ENCODE measurements at regions not wholly inside any gene's neighbourhood (a gene's known extent, or its start where the extent isn't known, plus 50 kb on each side); places are given as distances from the start of the nearest gene placed in this dataset.
"Not testable (repeated sequence)": the region's sequence is repeated elsewhere in the genome, so short reads cannot be mapped to it uniquely, and the experiment has no call there.

- H3K4me1 Mint-ChIP-seq (ENCODE audit: low read depth in 2 of 2): no peaks in the 10 kb centered on the region
- peaks cover 7 to 11% of the 10 kb centered on the region in 2 donors for H3K9me3 Mint-ChIP-seq
- no peaks in the 10 kb centered on the region for H3K27me3 Mint-ChIP-seq
- ATAC-seq (replicated peaks): no peak
- H3K36me3 Mint-ChIP-seq (ENCODE audit: insufficient read depth): no peaks in the 10 kb centered on the region
- no peak for DNase-seq
- no peak overlapping the region for H3K27ac Mint-ChIP-seq
- H3K4me3 Mint-ChIP-seq: no peak overlapping the region
These were observed 210.7 kb downstream of the RASSF9 start for GRCh38 chr12:85625467-85625866.

- H3K4me3 Mint-ChIP-seq: no peak overlapping the region
- H3K9me3 Mint-ChIP-seq: peaks cover 7 to 11% of the 10 kb centered on the region in 2 donors
- no peaks in the 10 kb centered on the region for H3K27me3 Mint-ChIP-seq
- no peaks in the 10 kb centered on the region for H3K4me1 Mint-ChIP-seq (ENCODE audit: low read depth in 2 of 2)
- ATAC-seq (replicated peaks) (no peak), DNase-seq (no peak)
- H3K36me3 Mint-ChIP-seq (ENCODE audit: insufficient read depth): no peaks in the 10 kb centered on the region
- H3K27ac Mint-ChIP-seq: no peak overlapping the region
These were observed 210.0 kb downstream of the RASSF9 start for GRCh38 chr12:85626001-85626783.

GRCh38 chr12:85626784-85627171 lies 209.4 kb downstream of the RASSF9 start:
- no peaks in the 10 kb centered on the region for H3K4me1 Mint-ChIP-seq (ENCODE audit: low read depth in 2 of 2)
- DNase-seq (no peak), ATAC-seq (replicated peaks) (no peak)
- H3K4me3 Mint-ChIP-seq: no peak overlapping the region
- H3K27me3 Mint-ChIP-seq: no peaks in the 10 kb centered on the region
- H3K36me3 Mint-ChIP-seq (ENCODE audit: insufficient read depth): no peaks in the 10 kb centered on the region
- no peak overlapping the region for H3K27ac Mint-ChIP-seq
- H3K9me3 Mint-ChIP-seq: peaks cover 7 to 11% of the 10 kb centered on the region in 2 donors

- no peaks in the 10 kb centered on the region for H3K4me1 Mint-ChIP-seq (ENCODE audit: low read depth in 2 of 2)
- H3K27me3 Mint-ChIP-seq: no peaks in the 10 kb centered on the region
- no peak for ATAC-seq (replicated peaks)
- H3K9me3 Mint-ChIP-seq: peaks cover 7 to 11% of the 10 kb centered on the region in 2 donors
- no peak for DNase-seq
- no peak overlapping the region for H3K4me3 Mint-ChIP-seq
- no peaks in the 10 kb centered on the region for H3K36me3 Mint-ChIP-seq (ENCODE audit: insufficient read depth)
- H3K27ac Mint-ChIP-seq: no peak overlapping the region
These were observed 208.6 kb downstream of the RASSF9 start for GRCh38 chr12:85627584-85627983.

GRCh38 chr12:85628562-85628961 lies 207.6 kb downstream of the RASSF9 start:
- H3K36me3 Mint-ChIP-seq (ENCODE audit: insufficient read depth); H3K9me3 Mint-ChIP-seq; H3K4me1 Mint-ChIP-seq (ENCODE audit: low read depth in 2 of 2); H3K4me3 Mint-ChIP-seq; H3K27me3 Mint-ChIP-seq; H3K27ac Mint-ChIP-seq; DNase-seq; ATAC-seq (replicated peaks): not testable (repeated sequence)

GRCh38 chr12:85630851-85631250 lies 205.4 kb downstream of the RASSF9 start:
- Mint-ChIP-seq H3K36me3 (ENCODE audit: insufficient read depth) (no peaks in the 10 kb centered on the region), H3K9me3 (peaks cover 8 to 12% of the 10 kb centered on the region in 2 donors), H3K27ac (no peak overlapping the region), H3K4me1 (ENCODE audit: low read depth in 2 of 2) (no peaks in the 10 kb centered on the region), H3K4me3 (no peak overlapping the region), H3K27me3 (no peaks in the 10 kb centered on the region)
- no peak for DNase-seq
- ATAC-seq (replicated peaks): no peak

GRCh38 chr12:85632390-85632789 lies 203.8 kb downstream of the RASSF9 start:
- no peaks in the 10 kb centered on the region for H3K27me3 Mint-ChIP-seq
- no peak overlapping the region for H3K4me3 Mint-ChIP-seq
- peaks cover 8 to 13% of the 10 kb centered on the region in 2 donors for H3K9me3 Mint-ChIP-seq
- ATAC-seq (replicated peaks) (no peak), DNase-seq (no peak)
- no peaks in the 10 kb centered on the region for H3K4me1 Mint-ChIP-seq (ENCODE audit: low read depth in 2 of 2)
- H3K36me3 Mint-ChIP-seq (ENCODE audit: insufficient read depth): no peaks in the 10 kb centered on the region
- H3K27ac Mint-ChIP-seq: no peak overlapping the region

GRCh38 chr12:85633491-85633890 lies 202.7 kb downstream of the RASSF9 start:
- no peak overlapping the region for H3K4me3 Mint-ChIP-seq
- no peaks in the 10 kb centered on the region for H3K27me3 Mint-ChIP-seq
- DNase-seq (no peak), ATAC-seq (replicated peaks) (no peak)
- no peaks in the 10 kb centered on the region for H3K4me1 Mint-ChIP-seq (ENCODE audit: low read depth in 2 of 2)
- peaks cover 8 to 10% of the 10 kb centered on the region in 2 donors for H3K9me3 Mint-ChIP-seq
- no peaks in the 10 kb centered on the region for H3K36me3 Mint-ChIP-seq (ENCODE audit: insufficient read depth)
- no peak overlapping the region for H3K27ac Mint-ChIP-seq

- ATAC-seq (replicated peaks) (no peak), DNase-seq (no peak)
- Mint-ChIP-seq H3K36me3 (ENCODE audit: insufficient read depth) (no peaks in the 10 kb centered on the region), H3K4me1 (ENCODE audit: low read depth in 2 of 2) (no peaks in the 10 kb centered on the region), H3K9me3 (peaks cover 14 to 20% of the 10 kb centered on the region in 2 donors), H3K27me3 (no peaks in the 10 kb centered on the region), H3K27ac (no peak overlapping the region), H3K4me3 (no peak overlapping the region)
These were observed 196.4 kb downstream of the RASSF9 start for GRCh38 chr12:85639834-85640233.

- Mint-ChIP-seq H3K4me3 (no peak overlapping the region), H3K27me3 (no peaks in the 10 kb centered on the region), H3K36me3 (ENCODE audit: insufficient read depth) (no peaks in the 10 kb centered on the region), H3K27ac (no peak overlapping the region), H3K9me3 (peaks cover 16 to 20% of the 10 kb centered on the region in 2 donors), H3K4me1 (ENCODE audit: low read depth in 2 of 2) (no peaks in the 10 kb centered on the region)
- ATAC-seq (replicated peaks) (no peak), DNase-seq (no peak)
These were observed 194.4 kb downstream of the RASSF9 start for GRCh38 chr12:85641796-85642195.

GRCh38 chr12:85642288-85642687 lies 193.9 kb downstream of the RASSF9 start:
- ATAC-seq (replicated peaks) (no peak), DNase-seq (no peak)
- H3K4me1 Mint-ChIP-seq (ENCODE audit: low read depth in 2 of 2): no peaks in the 10 kb centered on the region
- no peak overlapping the region for H3K4me3 Mint-ChIP-seq
- H3K36me3 Mint-ChIP-seq (ENCODE audit: insufficient read depth): no peaks in the 10 kb centered on the region
- H3K27me3 Mint-ChIP-seq: no peaks in the 10 kb centered on the region
- no peak overlapping the region for H3K27ac Mint-ChIP-seq
- peaks cover 16 to 20% of the 10 kb centered on the region in 2 donors for H3K9me3 Mint-ChIP-seq

GRCh38 chr12:85642808-85643207 lies 193.4 kb downstream of the RASSF9 start:
- DNase-seq (no peak), ATAC-seq (replicated peaks) (no peak)
- no peaks in the 10 kb centered on the region for H3K4me1 Mint-ChIP-seq (ENCODE audit: low read depth in 2 of 2)
- peaks cover 15 to 20% of the 10 kb centered on the region in 2 donors for H3K9me3 Mint-ChIP-seq
- H3K27me3 Mint-ChIP-seq: no peaks in the 10 kb centered on the region
- no peaks in the 10 kb centered on the region for H3K36me3 Mint-ChIP-seq (ENCODE audit: insufficient read depth)
- no peak overlapping the region for H3K4me3 Mint-ChIP-seq
- H3K27ac Mint-ChIP-seq: no peak overlapping the region

GRCh38 chr12:85644508-85644907 lies 191.7 kb downstream of the RASSF9 start:
- H3K4me3 Mint-ChIP-seq: no peak overlapping the region
- H3K4me1 Mint-ChIP-seq (ENCODE audit: low read depth in 2 of 2): no peaks in the 10 kb centered on the region

GRCh38 chr12:85653731-85654455 lies 182.3 kb downstream of the RASSF9 start:
- Mint-ChIP-seq H3K4me1 (ENCODE audit: low read depth in 2 of 2) (no peaks in the 10 kb centered on the region), H3K4me3 (no peak overlapping the region), H3K27ac (no peak overlapping the region), H3K27me3 (no peaks in the 10 kb centered on the region), H3K9me3 (peaks cover 24 to 37% of the 10 kb centered on the region in 2 donors), H3K36me3 (ENCODE audit: insufficient read depth) (no peaks in the 10 kb centered on the region)
- ATAC-seq (replicated peaks) (no peak), DNase-seq (no peak)

More at GRCh38 chr12:85644508-85644907, 191.7 kb downstream of the RASSF9 start:
- no peak for DNase-seq
- no peak for ATAC-seq (replicated peaks)
- Mint-ChIP-seq H3K27ac (no peak overlapping the region), H3K27me3 (no peaks in the 10 kb centered on the region), H3K9me3 (peaks cover 15 to 27% of the 10 kb centered on the region in 2 donors), H3K36me3 (ENCODE audit: insufficient read depth) (no peaks in the 10 kb centered on the region)
